HUES48 (cell line): ENCODE measurements at regions not wholly inside any gene's neighbourhood (a gene's known extent, or its start where the extent isn't known, plus 50 kb on each side); places are given as distances from the start of the nearest gene placed in this dataset.

ENCODE experiments used
- H3K27ac ChIP-seq: one replicate; pipeline ENCODE4 v1.7.0; 2013; ENCODE audit warnings: low read depth, low read length, inconsistent platforms
- H3K27me3 ChIP-seq: 2 replicates; pipeline ENCODE4 v1.6.1; 2013; ENCODE audit warnings: mild to moderate bottlenecking, low read length; ENCODE audit not compliant: control insufficient read depth, insufficient read depth
- H3K36me3 ChIP-seq: 2 replicates; pipeline ENCODE4 v1.6.1; 2013; ENCODE audit warnings: low read length; ENCODE audit not compliant: control insufficient read depth, insufficient read depth
- H3K4me1 ChIP-seq: 2 replicates; pipeline ENCODE4 v1.6.1; 2013; ENCODE audit warnings: mild to moderate bottlenecking, low read length; ENCODE audit not compliant: control insufficient read depth, insufficient read depth
- H3K4me3 ChIP-seq: 2 replicates; pipeline ENCODE4 v1.5.1; 2013; ENCODE audit warnings: mild to moderate bottlenecking, low read depth, low read length
- H3K9ac ChIP-seq: 2 replicates; pipeline ENCODE4 v1.6.1; 2013; ENCODE audit warnings: mild to moderate bottlenecking, low read depth, low read length, moderate library complexity
- H3K9me3 ChIP-seq: 2 replicates; pipeline ENCODE4 v1.6.1; 2013; ENCODE audit warnings: low read length; ENCODE audit not compliant: control insufficient read depth, insufficient read depth

GRCh38 chr3:115450036-115450435 lies 173.3 kb upstream of the GAP43 start:
- H3K9ac ChIP-seq = no peak overlapping the region
- no peaks in the 10 kb centered on the region for H3K36me3 ChIP-seq
- no peak overlapping the region for H3K4me3 ChIP-seq
- H3K27me3 ChIP-seq = no peaks in the 10 kb centered on the region
- no peak overlapping the region for H3K27ac ChIP-seq
- peaks cover 9% of the 10 kb centered on the region; the same call in 1 of the 2 replicates for H3K4me1 ChIP-seq
- no peaks in the 10 kb centered on the region for H3K9me3 ChIP-seq

- Histone ChIP-seq H3K4me1 (peaks cover 13% of the 10 kb centered on the region), H3K36me3 (no peaks in the 10 kb centered on the region), H3K9me3 (no peaks in the 10 kb centered on the region), H3K27ac (no peak overlapping the region), H3K4me3 (no peak overlapping the region), H3K27me3 (no peaks in the 10 kb centered on the region), H3K9ac (no peak overlapping the region)
Observed at GRCh38 chr3:115464036-115464435, 159.3 kb upstream of the GAP43 start.

GRCh38 chr3:115469649-115470048 lies 153.7 kb upstream of the GAP43 start:
- no peak overlapping the region for H3K4me3 ChIP-seq
- H3K9ac ChIP-seq = no peak overlapping the region
- no peaks in the 10 kb centered on the region for H3K27me3 ChIP-seq
- H3K9me3 ChIP-seq = no peaks in the 10 kb centered on the region
- H3K4me1 ChIP-seq = 0 out of 2 replicates have a peak, but pooled peaks cover 4% of the 10 kb centered on the region
- no peak overlapping the region for H3K27ac ChIP-seq
- no peaks in the 10 kb centered on the region for H3K36me3 ChIP-seq

DNA sequence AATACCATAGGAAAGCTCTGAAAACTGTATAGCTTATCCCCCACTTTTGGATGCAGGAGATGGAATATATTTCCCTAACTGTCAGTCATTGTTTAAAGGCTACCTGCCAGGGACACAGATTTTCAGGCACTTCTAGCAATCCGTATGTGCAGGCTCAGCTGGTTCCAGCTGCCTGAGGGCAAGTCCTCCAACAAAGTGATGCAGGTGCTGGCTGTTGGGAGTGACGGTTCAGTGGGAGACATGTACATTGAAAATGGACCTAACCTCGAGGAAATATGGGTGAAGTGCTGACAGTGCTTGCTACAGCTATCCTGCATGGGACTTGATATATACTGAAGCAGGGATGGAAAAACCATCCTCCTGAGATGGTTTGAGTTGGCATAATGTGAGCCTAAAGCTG lies 153.1 kb upstream of the GAP43 start:
- Histone ChIP-seq H3K27me3 (no peaks in the 10 kb centered on the region), H3K4me3 (no peak overlapping the region), H3K9me3 (no peaks in the 10 kb centered on the region), H3K9ac (no peak overlapping the region), H3K4me1 (peaks cover 8% of the 10 kb centered on the region), H3K36me3 (no peaks in the 10 kb centered on the region), H3K27ac (no peak overlapping the region)

GRCh38 chr3:115475178-115476041 lies 147.9 kb upstream of the GAP43 start:
- Histone ChIP-seq H3K9ac (no peak overlapping the region), H3K27me3 (no peaks in the 10 kb centered on the region), H3K4me1 (peaks cover 11% of the 10 kb centered on the region), H3K4me3 (no peak overlapping the region), H3K36me3 (no peaks in the 10 kb centered on the region), H3K27ac (no peak overlapping the region), H3K9me3 (no peaks in the 10 kb centered on the region)

GRCh38 chr3:115476472-115476871 lies 146.8 kb upstream of the GAP43 start:
- Histone ChIP-seq H3K9ac (no peak overlapping the region), H3K27ac (no peak overlapping the region), H3K27me3 (no peaks in the 10 kb centered on the region), H3K9me3 (no peaks in the 10 kb centered on the region), H3K36me3 (no peaks in the 10 kb centered on the region), H3K4me1 (peaks cover 11% of the 10 kb centered on the region), H3K4me3 (no peak overlapping the region)

GRCh38 chr3:115478359-115478758 lies 145.0 kb upstream of the GAP43 start:
- H3K27me3 ChIP-seq = no peaks in the 10 kb centered on the region

GRCh38 chr3:115486880-115487279 lies 136.4 kb upstream of the GAP43 start:
- no peaks in the 10 kb centered on the region for H3K4me1 ChIP-seq
- no peaks in the 10 kb centered on the region for H3K9me3 ChIP-seq
- H3K36me3 ChIP-seq = no peaks in the 10 kb centered on the region
- no peak overlapping the region for H3K27ac ChIP-seq
- H3K27me3 ChIP-seq = no peaks in the 10 kb centered on the region
- no peak overlapping the region for H3K9ac ChIP-seq
- H3K4me3 ChIP-seq = no peak overlapping the region

More at GRCh38 chr3:115478359-115478758, 145.0 kb upstream of the GAP43 start:
- Histone ChIP-seq H3K36me3 (no peaks in the 10 kb centered on the region), H3K9ac (no peak overlapping the region), H3K4me3 (no peak overlapping the region), H3K9me3 (no peaks in the 10 kb centered on the region), H3K27ac (no peak overlapping the region), H3K4me1 (peaks cover 11% of the 10 kb centered on the region)

GRCh38 chr3:115487968-115488367 lies 135.3 kb upstream of the GAP43 start:
- H3K4me1 ChIP-seq = no peaks in the 10 kb centered on the region
- no peaks in the 10 kb centered on the region for H3K36me3 ChIP-seq
- no peak overlapping the region for H3K27ac ChIP-seq
- no peaks in the 10 kb centered on the region for H3K9me3 ChIP-seq
- H3K27me3 ChIP-seq = no peaks in the 10 kb centered on the region
- no peak overlapping the region for H3K9ac ChIP-seq
- H3K4me3 ChIP-seq = no peak overlapping the region

DNA sequence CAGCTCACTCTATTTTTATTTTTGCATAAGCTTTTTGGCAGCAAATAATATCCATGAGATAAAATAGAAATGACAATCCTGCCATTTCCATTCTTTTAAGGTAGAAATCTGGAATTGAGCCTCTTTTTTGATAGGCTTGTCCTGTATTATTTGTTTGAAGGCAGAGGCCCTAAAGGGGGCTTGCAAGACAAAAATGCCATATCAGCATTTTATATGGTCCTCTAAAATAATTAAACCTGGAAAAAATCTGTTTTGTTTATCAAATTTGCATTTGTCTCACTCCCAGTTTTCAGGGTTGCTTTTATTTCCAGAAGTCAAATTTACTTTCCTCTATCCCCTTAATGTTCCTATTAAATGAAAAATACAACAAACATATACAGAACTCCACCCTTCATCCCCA lies 134.9 kb upstream of the GAP43 start:
- no peaks in the 10 kb centered on the region for H3K36me3 ChIP-seq
- H3K27me3 ChIP-seq = no peaks in the 10 kb centered on the region
- no peak overlapping the region for H3K4me3 ChIP-seq
- H3K9ac ChIP-seq = no peak overlapping the region
- no peak overlapping the region for H3K27ac ChIP-seq
- H3K9me3 ChIP-seq = no peaks in the 10 kb centered on the region
- H3K4me1 ChIP-seq = no peaks in the 10 kb centered on the region

DNA sequence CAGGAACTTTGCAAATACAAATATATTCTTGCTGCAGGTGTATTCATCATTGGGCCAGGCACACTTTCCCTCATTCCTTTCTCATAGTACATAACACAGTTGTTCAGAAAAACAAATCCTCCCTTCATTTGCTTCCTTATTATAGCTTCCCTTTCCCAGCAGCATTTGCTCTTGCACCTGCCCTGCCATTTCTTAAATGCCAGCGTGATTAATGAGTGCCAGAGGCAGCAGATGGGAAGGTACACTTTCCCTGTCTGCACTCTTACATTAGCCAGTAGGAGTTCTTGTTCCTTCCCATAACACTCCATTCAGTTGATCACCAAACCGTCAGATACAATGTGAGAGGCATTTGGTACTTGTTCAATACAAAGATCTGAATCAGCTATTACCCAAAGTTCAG lies 128.5 kb upstream of the GAP43 start:
- no peak overlapping the region for H3K9ac ChIP-seq
- no peaks in the 10 kb centered on the region for H3K9me3 ChIP-seq
- no peaks in the 10 kb centered on the region for H3K36me3 ChIP-seq
- peaks cover 9% of the 10 kb centered on the region for H3K4me1 ChIP-seq
- H3K27ac ChIP-seq = no peak overlapping the region
- H3K4me3 ChIP-seq = no peak overlapping the region
- no peaks in the 10 kb centered on the region for H3K27me3 ChIP-seq
